NCI-H460 (cell line): ENCODE measurements at regions not wholly inside any gene's neighbourhood (a gene's known extent, or its start where the extent isn't known, plus 50 kb on each side); places are given as distances from the start of the nearest gene placed in this dataset.
"Not testable (repeated sequence)": the region's sequence is repeated elsewhere in the genome, so short reads cannot be mapped to it uniquely, and the experiment has no call there.

ENCODE experiments used
- DNase-seq: peaks from one replicate; pipeline ENCODE4 v3.0.0-alpha.2; 2016; ENCODE audit warnings: low read depth; ENCODE audit errors: extremely low read depth

- DNase-seq = no peak
These were observed 766.0 kb upstream of the PCDH9 start for GRCh38 chr13:67996101-67996500.

GRCh38 chr13:67990868-67991267, 760.7 kb upstream of the PCDH9 start:
- DNase-seq = no peak

- DNase-seq = no peak
These were observed 756.1 kb upstream of the PCDH9 start for GRCh38 chr13:67986234-67986633.

- DNase-seq = no peak
These were observed 746.9 kb upstream of the PCDH9 start for GRCh38 chr13:67977066-67977465.

GRCh38 chr13:67971291-67971690, 741.2 kb upstream of the PCDH9 start:
- no peak for DNase-seq

GRCh38 chr13:67967031-67967430, 736.9 kb upstream of the PCDH9 start:
- DNase-seq = no peak

GRCh38 chr13:67966065-67966464, 735.9 kb upstream of the PCDH9 start:
- no peak for DNase-seq

GRCh38 chr13:67964986-67965385, 734.9 kb upstream of the PCDH9 start:
- no peak for DNase-seq

GRCh38 chr13:67964091-67964490, 734.0 kb upstream of the PCDH9 start:
- DNase-seq = no peak

GRCh38 chr13:67961331-67961730, 731.2 kb upstream of the PCDH9 start:
- no peak for DNase-seq

GRCh38 chr13:67951431-67951830, 721.3 kb upstream of the PCDH9 start:
- no peak for DNase-seq

GRCh38 chr13:67950603-67951002, 720.5 kb upstream of the PCDH9 start:
- no peak for DNase-seq

- DNase-seq = no peak
These were observed 716.0 kb upstream of the PCDH9 start for GRCh38 chr13:67946131-67946530.

- no peak for DNase-seq
These were observed 713.0 kb upstream of the PCDH9 start for GRCh38 chr13:67943116-67943515.

- DNase-seq = no peak
These were observed 705.5 kb upstream of the PCDH9 start for GRCh38 chr13:67935626-67936025.

GRCh38 chr13:67934617-67935330, 704.6 kb upstream of the PCDH9 start:
- no peak for DNase-seq

GRCh38 chr13:67932991-67933390, 702.9 kb upstream of the PCDH9 start:
- DNase-seq = no peak

GRCh38 chr13:67917291-67917987, 687.3 kb upstream of the PCDH9 start:
- DNase-seq = no peak

GRCh38 chr13:67916650-67917049, 686.5 kb upstream of the PCDH9 start:
- no peak for DNase-seq

GRCh38 chr13:67914535-67914934, 684.4 kb upstream of the PCDH9 start:
- DNase-seq = no peak

GRCh38 chr13:67902960-67903359, 672.8 kb upstream of the PCDH9 start:
- DNase-seq = not testable (repeated sequence)

- no peak for DNase-seq
These were observed 650.8 kb upstream of the PCDH9 start for GRCh38 chr13:67880916-67881315.
